ENCODE measurements at regions not wholly inside any gene's neighbourhood (a gene's known extent, or its start where the extent isn't known, plus 50 kb on each side); places are given as distances from the start of the nearest gene placed in this dataset.

DNA sequence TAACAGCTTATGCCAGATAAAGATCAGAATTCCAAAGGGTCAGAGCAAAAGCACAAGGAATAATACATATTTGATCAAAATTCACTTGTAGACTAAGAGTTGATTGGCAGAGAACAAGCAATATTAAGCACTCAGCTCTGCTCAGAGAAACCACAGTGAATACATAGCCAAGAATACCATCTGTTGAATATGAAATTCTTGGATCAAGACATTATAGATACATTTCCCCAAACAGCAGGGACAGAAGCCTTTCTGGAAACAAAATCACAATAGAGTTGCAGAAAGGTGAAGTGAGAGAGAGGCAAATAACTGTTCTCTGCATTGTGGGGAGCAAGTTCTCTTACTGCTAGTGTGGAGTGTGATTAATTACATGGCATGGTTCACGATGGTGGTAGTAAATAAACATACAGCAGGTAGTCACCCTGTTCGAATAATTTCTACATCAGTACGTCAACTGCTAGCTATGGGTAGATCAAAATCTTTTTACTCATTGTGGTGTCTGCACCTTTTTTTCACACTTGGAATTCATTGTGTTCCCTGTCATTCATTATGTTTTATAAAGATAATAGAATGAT lies 366.7 kb downstream of the PCDH7 start:
- no peaks in the 10 kb centered on the region for H3K27me3 ChIP-seq
- no peaks in the 10 kb centered on the region for H3K4me1 ChIP-seq
- WGBS, 2 donors, result 72 to 79% methylated on average over 3 of the region's 3 CpGs

DNA sequence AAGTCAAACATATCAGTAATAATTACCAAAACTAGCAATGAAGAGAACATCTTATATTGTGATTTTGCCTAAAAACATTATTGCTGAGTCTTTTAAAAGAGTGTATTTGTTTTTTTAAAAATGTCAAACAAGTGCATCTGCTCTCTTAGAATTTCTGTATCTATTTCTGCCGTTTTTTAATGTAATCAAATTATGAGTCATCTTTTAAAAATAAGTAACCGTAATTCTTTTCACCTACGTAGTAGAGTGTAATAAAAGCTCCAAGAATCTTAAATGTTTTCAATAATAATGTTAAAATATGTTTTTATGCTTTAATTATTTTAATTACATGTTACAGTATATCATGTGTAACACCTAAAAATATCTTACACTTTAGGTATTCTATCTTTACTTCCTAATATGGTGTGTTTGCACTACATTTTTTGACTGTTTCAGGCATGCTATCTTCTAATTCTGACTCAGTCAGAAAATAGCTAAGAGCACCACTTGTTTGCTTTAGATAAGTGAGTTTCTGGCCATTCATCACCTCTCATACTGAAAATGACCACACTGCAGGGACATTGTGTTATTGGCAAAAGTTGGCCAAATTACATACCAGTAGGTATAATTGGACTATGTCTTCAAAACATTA lies 368.5 kb downstream of the PCDH7 start:
- intact Hi-C loops (cut with DNase I; ENCODE audit: low total_unique reads), result no loop called here
- WGBS, 2 donors, result 72 to 75% methylated on average over 3 of the region's 3 CpGs

More for the DNA sequence above, 366.7 kb downstream of the PCDH7 start:
- TF ChIP-seq CTCF (IDR thresholded peaks at IDR 0.05), result no peak
- Histone ChIP-seq H3K9me3 (no peaks in the 10 kb centered on the region), H3K4me3 (no peak overlapping the region), H3K27ac (no peak overlapping the region), H3K36me3 (ENCODE audit: low read depth, missing control alignments) (no peaks in the 10 kb centered on the region)
- intact Hi-C loops (cut with DNase I; ENCODE audit: low total_unique reads), result no loop called here
- DNase-seq, result no peak

DNA sequence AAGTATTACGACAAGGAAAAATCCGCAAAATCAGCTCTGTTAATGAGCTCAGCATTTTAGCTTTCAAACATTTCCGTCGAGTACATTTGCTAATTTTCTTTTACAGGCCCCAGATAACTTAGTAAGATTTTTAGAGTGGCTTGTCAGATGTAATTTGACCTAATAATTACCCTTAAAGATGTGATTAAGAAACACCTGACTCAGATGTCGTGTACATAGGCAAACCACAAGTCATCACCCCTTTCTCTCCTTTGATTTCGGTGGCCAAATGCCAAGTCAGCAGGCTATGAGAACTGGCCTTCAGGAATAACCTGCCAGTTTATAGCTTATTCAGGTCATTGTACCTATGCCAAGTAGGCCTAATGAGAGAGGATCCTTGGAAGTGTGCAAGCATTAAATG lies 369.6 kb downstream of the PCDH7 start:
- intact Hi-C loops (cut with DNase I; ENCODE audit: low total_unique reads), result no loop called here
- DNase-seq, result no peak
- TF ChIP-seq CTCF (IDR thresholded peaks at IDR 0.05) (no peak), POLR2A (IDR thresholded peaks at IDR 0.05) (no peak)
- H3K4me1 ChIP-seq, result no peaks in the 10 kb centered on the region
- H3K9me3 ChIP-seq, result no peaks in the 10 kb centered on the region
- no peak overlapping the region for H3K27ac ChIP-seq
- H3K36me3 ChIP-seq (ENCODE audit: low read depth, missing control alignments), result no peaks in the 10 kb centered on the region
- H3K4me3 ChIP-seq, result no peak overlapping the region
- H3K27me3 ChIP-seq, result no peaks in the 10 kb centered on the region
- 91 to 92% methylated on average over 6 of the region's 6 CpGs for WGBS, 2 donors

More for the DNA sequence above, 368.5 kb downstream of the PCDH7 start:
- no peaks in the 10 kb centered on the region for H3K27me3 ChIP-seq
- H3K4me1 ChIP-seq, result no peaks in the 10 kb centered on the region
- H3K4me3 ChIP-seq, result no peak overlapping the region
- DNase-seq, result no peak
- TF ChIP-seq CTCF (IDR thresholded peaks at IDR 0.05) (no peak), POLR2A (IDR thresholded peaks at IDR 0.05) (no peak)
- no peak overlapping the region for H3K27ac ChIP-seq
- no peaks in the 10 kb centered on the region for H3K36me3 ChIP-seq (ENCODE audit: low read depth, missing control alignments)
- H3K9me3 ChIP-seq, result no peaks in the 10 kb centered on the region

GRCh38 chr4:31094474-31094873 lies 374.3 kb downstream of the PCDH7 start:
- intact Hi-C loops (cut with DNase I; ENCODE audit: low total_unique reads), result no loop called here
- no peaks in the 10 kb centered on the region for H3K4me1 ChIP-seq
- H3K27ac ChIP-seq, result no peak overlapping the region
- no peak for DNase-seq
- H3K36me3 ChIP-seq (ENCODE audit: low read depth, missing control alignments), result no peaks in the 10 kb centered on the region
- H3K9me3 ChIP-seq, result no peaks in the 10 kb centered on the region
- no peaks in the 10 kb centered on the region for H3K27me3 ChIP-seq
- TF ChIP-seq POLR2A (IDR thresholded peaks at IDR 0.05) (no peak), CTCF (IDR thresholded peaks at IDR 0.05) (no peak)
- H3K4me3 ChIP-seq, result no peak overlapping the region
- WGBS, 2 donors, result 71 to 79% methylated on average over 2 of the region's 2 CpGs

GRCh38 chr4:31097999-31098398 lies 377.8 kb downstream of the PCDH7 start:
- no peaks in the 10 kb centered on the region for H3K27me3 ChIP-seq
- no peak overlapping the region for H3K27ac ChIP-seq
- no peak overlapping the region for H3K4me3 ChIP-seq
- no peaks in the 10 kb centered on the region for H3K36me3 ChIP-seq (ENCODE audit: low read depth, missing control alignments)
- 59 to 68% methylated on average over 6 of the region's 6 CpGs for WGBS, 2 donors
- intact Hi-C loops (cut with DNase I; ENCODE audit: low total_unique reads), result no loop called here
- peak; percentile 44 for DNase-seq
- no peaks in the 10 kb centered on the region for H3K4me1 ChIP-seq
- H3K9me3 ChIP-seq, result no peaks in the 10 kb centered on the region
- TF ChIP-seq POLR2A (IDR thresholded peaks at IDR 0.05) (no peak), CTCF (IDR thresholded peaks at IDR 0.05) (no peak)
